WTC11 (cell line): ENCODE measurements at regions not wholly inside any gene's neighbourhood (a gene's known extent, or its start where the extent isn't known, plus 50 kb on each side); places are given as distances from the start of the nearest gene placed in this dataset.

Experiments
- ATAC-seq: fragments of 200-7000 bp; cut with Tn5 transposase; 2 replicates; pipeline ENCODE4 v1.10.0; 2021; ENCODE audit warnings: mild to moderate bottlenecking, moderate library complexity
- CTCF ChIA-PET: fragments of 300-600 bp; sonication (Branson Sonifier 250); formaldehyde crosslinking; loops from one replicate; lab custom pipeline; 2021; ENCODE audit warnings: antibody characterized with exemption; lab: Charles Lee
- POLR2A ChIA-PET: fragments of 350-600 bp; sonication (Branson Sonifier 250); formaldehyde crosslinking; loops from one replicate; lab custom pipeline; 2021; ENCODE audit warnings: antibody characterized with exemption; lab: Charles Lee
- DNase-seq: peaks from one replicate; pipeline ENCODE4 v3.0.0; 2021; ENCODE audit warnings: low spot score
- H3K27ac Mint-ChIP-seq: 2 replicates; pipeline ENCODE4 v1.8.0; 2021; ENCODE audit warnings: mixed read lengths
- H3K27me3 Mint-ChIP-seq: 2 replicates; pipeline ENCODE4 v1.8.0; 2021; ENCODE audit warnings: low read depth, mild to moderate bottlenecking, moderate library complexity, mixed read lengths
- H3K36me3 Mint-ChIP-seq: 2 replicates; pipeline ENCODE4 v1.8.0; 2021; ENCODE audit warnings: mixed read lengths
- H3K4me1 Mint-ChIP-seq: 2 replicates; pipeline ENCODE4 v1.8.0; 2022; ENCODE audit warnings: mixed read lengths
- H3K4me3 Mint-ChIP-seq: 2 replicates; pipeline ENCODE4 v1.8.0; 2021; ENCODE audit warnings: mild to moderate bottlenecking, moderate library complexity, mixed read lengths
- H3K9me3 Mint-ChIP-seq: 2 replicates; pipeline ENCODE4 v1.8.0; 2021; ENCODE audit warnings: mixed read lengths
- CREB1 ChIP-seq: sonication (generic); formaldehyde crosslinking; IDR thresholded peaks from 2 replicates; pipeline ENCODE4 v1.8.0; 2023; ENCODE audit warnings: mild to moderate bottlenecking, missing genetic modification reagents
- ESRRA ChIP-seq: sonication (generic); formaldehyde crosslinking; IDR thresholded peaks from 2 replicates; pipeline ENCODE4 v1.8.1; 2022; ENCODE audit warnings: mild to moderate bottlenecking, missing genetic modification reagents, borderline replicate concordance
- GABPB1 ChIP-seq: sonication (generic); formaldehyde crosslinking; IDR thresholded peaks from 2 replicates; pipeline ENCODE4 v1.8.1; 2023; ENCODE audit warnings: mild to moderate bottlenecking, missing genetic modification reagents
- IRF2 ChIP-seq: sonication (generic); formaldehyde crosslinking; IDR thresholded peaks from 2 replicates; pipeline ENCODE4 v1.8.0; 2022; ENCODE audit warnings: low read depth, missing genetic modification reagents, borderline replicate concordance
- JAZF1 ChIP-seq: fragments of 250-450 bp; sonication (Bioruptor Pico); IDR thresholded peaks from 2 replicates; pipeline ENCODE4 v1.9.0; 2021; ENCODE audit warnings: moderate library complexity, mild to moderate bottlenecking, inconsistent platforms
- JUN ChIP-seq: sonication (generic); formaldehyde crosslinking; IDR thresholded peaks from 2 replicates; pipeline ENCODE4 v1.8.0; 2023; ENCODE audit warnings: mild to moderate bottlenecking, missing genetic modification reagents
- NFATC4 ChIP-seq: fragments of 250-450 bp; sonication (Bioruptor Pico); IDR thresholded peaks from 2 replicates; pipeline ENCODE4 v1.9.0; 2021; ENCODE audit warnings: mild to moderate bottlenecking
- NR3C1 ChIP-seq: sonication (generic); formaldehyde crosslinking; conservative IDR thresholded peaks from 2 replicates; pipeline ENCODE4 v1.8.1; 2023; ENCODE audit warnings: low read depth, mild to moderate bottlenecking, missing genetic modification reagents
- TEAD4 ChIP-seq: sonication (generic); formaldehyde crosslinking; IDR thresholded peaks from 2 replicates; pipeline ENCODE4 v1.8.0; 2022; ENCODE audit warnings: mild to moderate bottlenecking, missing genetic modification reagents
- TF ChIP-seq, protein P1 (sequence below): sonication (generic); formaldehyde crosslinking; IDR thresholded peaks from 2 replicates; pipeline ENCODE4 v1.8.1; 2023; ENCODE audit warnings: mild to moderate bottlenecking, missing genetic modification reagents
- TF ChIP-seq, protein P2 (sequence below): sonication (generic); formaldehyde crosslinking; IDR thresholded peaks from 2 replicates; pipeline ENCODE4 v1.8.1; 2023; ENCODE audit warnings: mild to moderate bottlenecking, moderate library complexity, missing genetic modification reagents
- TF ChIP-seq, protein P3 (sequence below): sonication (generic); formaldehyde crosslinking; IDR thresholded peaks from 2 replicates; pipeline ENCODE4 v1.8.1; 2022; ENCODE audit warnings: mild to moderate bottlenecking, moderate library complexity, missing genetic modification reagents
- TF ChIP-seq, protein P4 (sequence below): sonication (generic); formaldehyde crosslinking; IDR thresholded peaks from 2 replicates; pipeline ENCODE4 v1.8.1; 2022; ENCODE audit warnings: low read depth, mild to moderate bottlenecking, moderate library complexity, missing genetic modification reagents, borderline replicate concordance
- TF ChIP-seq, protein P5 (sequence below): sonication (generic); formaldehyde crosslinking; IDR thresholded peaks from 2 replicates; pipeline ENCODE4 v1.8.0; 2022; ENCODE audit warnings: mild to moderate bottlenecking, missing genetic modification reagents
- TF ChIP-seq, protein P6 (sequence below): fragments of 250-450 bp; sonication (Bioruptor Pico); IDR thresholded peaks from 2 replicates; pipeline ENCODE4 v1.9.0; 2021; ENCODE audit warnings: mild to moderate bottlenecking
- TF ChIP-seq, protein P7 (sequence below): fragments of 250-450 bp; sonication (Bioruptor Pico); IDR thresholded peaks from 2 replicates; pipeline ENCODE4 v1.9.0; 2021; ENCODE audit warnings: mild to moderate bottlenecking

DNA sequence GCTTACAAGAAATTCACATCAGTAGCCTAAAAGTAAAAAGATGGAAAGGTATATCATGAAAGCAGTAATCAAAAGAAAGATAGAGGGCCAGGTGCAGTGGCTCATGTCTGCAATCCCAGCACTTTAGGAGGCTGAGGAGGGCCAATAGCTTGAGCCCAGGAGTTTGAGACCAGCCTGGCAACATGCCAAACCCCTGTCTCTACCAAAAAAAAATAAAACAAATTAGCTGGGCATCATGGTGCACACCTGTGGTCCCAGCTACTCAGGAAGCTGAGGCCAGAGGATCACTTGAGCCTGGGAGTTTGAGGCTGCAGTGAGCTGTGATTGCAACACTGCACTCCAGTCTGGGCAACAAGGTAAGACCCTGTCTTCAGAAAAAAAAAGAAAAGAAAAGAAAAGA is 55.5 kb downstream of the GSPT2 start:
- Mint-ChIP-seq H3K4me1 (peaks cover 17% of the 10 kb centered on the region), H3K36me3 (no peaks in the 10 kb centered on the region), H3K4me3 (no peak overlapping the region), H3K9me3 (peaks cover 3% of the 10 kb centered on the region)
- no peak for DNase-seq
- POLR2A ChIA-PET: no interaction called here
- ATAC-seq: no peak
- TF ChIP-seq CREB1 (CRISPR knock-in tag) (no peak), ESRRA (CRISPR knock-in tag) (no peak), TEAD4 (CRISPR knock-in tag) (no peak), JUN (no peak), NFATC4 (CRISPR knock-in tag) (no peak), GABPB1 (CRISPR knock-in tag) (no peak), NR3C1 (CRISPR knock-in tag) (no peak), JAZF1 (CRISPR knock-in tag) (no peak), IRF2 (CRISPR knock-in tag) (no peak)
- TF ChIP-seq, protein P1, sequence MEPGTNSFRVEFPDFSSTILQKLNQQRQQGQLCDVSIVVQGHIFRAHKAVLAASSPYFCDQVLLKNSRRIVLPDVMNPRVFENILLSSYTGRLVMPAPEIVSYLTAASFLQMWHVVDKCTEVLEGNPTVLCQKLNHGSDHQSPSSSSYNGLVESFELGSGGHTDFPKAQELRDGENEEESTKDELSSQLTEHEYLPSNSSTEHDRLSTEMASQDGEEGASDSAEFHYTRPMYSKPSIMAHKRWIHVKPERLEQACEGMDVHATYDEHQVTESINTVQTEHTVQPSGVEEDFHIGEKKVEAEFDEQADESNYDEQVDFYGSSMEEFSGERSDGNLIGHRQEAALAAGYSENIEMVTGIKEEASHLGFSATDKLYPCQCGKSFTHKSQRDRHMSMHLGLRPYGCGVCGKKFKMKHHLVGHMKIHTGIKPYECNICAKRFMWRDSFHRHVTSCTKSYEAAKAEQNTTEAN (CRISPR knock-in tag): no peak
- TF ChIP-seq, protein P2, sequence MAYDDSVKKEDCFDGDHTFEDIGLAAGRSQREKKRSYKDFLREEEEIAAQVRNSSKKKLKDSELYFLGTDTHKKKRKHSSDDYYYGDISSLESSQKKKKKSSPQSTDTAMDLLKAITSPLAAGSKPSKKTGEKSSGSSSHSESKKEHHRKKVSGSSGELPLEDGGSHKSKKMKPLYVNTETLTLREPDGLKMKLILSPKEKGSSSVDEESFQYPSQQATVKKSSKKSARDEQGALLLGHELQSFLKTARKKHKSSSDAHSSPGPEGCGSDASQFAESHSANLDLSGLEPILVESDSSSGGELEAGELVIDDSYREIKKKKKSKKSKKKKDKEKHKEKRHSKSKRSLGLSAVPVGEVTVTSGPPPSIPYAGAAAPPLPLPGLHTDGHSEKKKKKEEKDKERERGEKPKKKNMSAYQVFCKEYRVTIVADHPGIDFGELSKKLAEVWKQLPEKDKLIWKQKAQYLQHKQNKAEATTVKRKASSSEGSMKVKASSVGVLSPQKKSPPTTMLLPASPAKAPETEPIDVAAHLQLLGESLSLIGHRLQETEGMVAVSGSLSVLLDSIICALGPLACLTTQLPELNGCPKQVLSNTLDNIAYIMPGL (CRISPR knock-in tag): no peak
- TF ChIP-seq, protein P3, sequence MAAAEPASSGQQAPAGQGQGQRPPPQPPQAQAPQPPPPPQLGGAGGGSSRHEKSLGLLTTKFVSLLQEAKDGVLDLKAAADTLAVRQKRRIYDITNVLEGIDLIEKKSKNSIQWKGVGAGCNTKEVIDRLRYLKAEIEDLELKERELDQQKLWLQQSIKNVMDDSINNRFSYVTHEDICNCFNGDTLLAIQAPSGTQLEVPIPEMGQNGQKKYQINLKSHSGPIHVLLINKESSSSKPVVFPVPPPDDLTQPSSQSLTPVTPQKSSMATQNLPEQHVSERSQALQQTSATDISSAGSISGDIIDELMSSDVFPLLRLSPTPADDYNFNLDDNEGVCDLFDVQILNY: no peak
- TF ChIP-seq, protein P4, sequence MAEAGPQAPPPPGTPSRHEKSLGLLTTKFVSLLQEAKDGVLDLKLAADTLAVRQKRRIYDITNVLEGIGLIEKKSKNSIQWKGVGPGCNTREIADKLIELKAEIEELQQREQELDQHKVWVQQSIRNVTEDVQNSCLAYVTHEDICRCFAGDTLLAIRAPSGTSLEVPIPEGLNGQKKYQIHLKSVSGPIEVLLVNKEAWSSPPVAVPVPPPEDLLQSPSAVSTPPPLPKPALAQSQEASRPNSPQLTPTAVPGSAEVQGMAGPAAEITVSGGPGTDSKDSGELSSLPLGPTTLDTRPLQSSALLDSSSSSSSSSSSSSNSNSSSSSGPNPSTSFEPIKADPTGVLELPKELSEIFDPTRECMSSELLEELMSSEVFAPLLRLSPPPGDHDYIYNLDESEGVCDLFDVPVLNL (CRISPR knock-in tag): no peak
- TF ChIP-seq, protein P5, sequence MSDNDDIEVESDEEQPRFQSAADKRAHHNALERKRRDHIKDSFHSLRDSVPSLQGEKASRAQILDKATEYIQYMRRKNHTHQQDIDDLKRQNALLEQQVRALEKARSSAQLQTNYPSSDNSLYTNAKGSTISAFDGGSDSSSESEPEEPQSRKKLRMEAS (CRISPR knock-in tag): no peak
- TF ChIP-seq, protein P6, sequence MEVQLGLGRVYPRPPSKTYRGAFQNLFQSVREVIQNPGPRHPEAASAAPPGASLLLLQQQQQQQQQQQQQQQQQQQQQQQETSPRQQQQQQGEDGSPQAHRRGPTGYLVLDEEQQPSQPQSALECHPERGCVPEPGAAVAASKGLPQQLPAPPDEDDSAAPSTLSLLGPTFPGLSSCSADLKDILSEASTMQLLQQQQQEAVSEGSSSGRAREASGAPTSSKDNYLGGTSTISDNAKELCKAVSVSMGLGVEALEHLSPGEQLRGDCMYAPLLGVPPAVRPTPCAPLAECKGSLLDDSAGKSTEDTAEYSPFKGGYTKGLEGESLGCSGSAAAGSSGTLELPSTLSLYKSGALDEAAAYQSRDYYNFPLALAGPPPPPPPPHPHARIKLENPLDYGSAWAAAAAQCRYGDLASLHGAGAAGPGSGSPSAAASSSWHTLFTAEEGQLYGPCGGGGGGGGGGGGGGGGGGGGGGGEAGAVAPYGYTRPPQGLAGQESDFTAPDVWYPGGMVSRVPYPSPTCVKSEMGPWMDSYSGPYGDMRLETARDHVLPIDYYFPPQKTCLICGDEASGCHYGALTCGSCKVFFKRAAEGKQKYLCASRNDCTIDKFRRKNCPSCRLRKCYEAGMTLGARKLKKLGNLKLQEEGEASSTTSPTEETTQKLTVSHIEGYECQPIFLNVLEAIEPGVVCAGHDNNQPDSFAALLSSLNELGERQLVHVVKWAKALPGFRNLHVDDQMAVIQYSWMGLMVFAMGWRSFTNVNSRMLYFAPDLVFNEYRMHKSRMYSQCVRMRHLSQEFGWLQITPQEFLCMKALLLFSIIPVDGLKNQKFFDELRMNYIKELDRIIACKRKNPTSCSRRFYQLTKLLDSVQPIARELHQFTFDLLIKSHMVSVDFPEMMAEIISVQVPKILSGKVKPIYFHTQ: no peak
- TF ChIP-seq, protein P7, sequence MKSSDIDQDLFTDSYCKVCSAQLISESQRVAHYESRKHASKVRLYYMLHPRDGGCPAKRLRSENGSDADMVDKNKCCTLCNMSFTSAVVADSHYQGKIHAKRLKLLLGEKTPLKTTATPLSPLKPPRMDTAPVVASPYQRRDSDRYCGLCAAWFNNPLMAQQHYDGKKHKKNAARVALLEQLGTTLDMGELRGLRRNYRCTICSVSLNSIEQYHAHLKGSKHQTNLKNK (CRISPR knock-in tag): no peak
- TF ChIP-seq, all 79 proteins: peak for 0
- H3K27ac Mint-ChIP-seq: no peak overlapping the region
- no peaks in the 10 kb centered on the region for H3K27me3 Mint-ChIP-seq
- CTCF ChIA-PET: no interaction called here
